NCI-H2029 (cell line): ENCODE measurements at regions not wholly inside any gene's neighbourhood (a gene's known extent, or its start where the extent isn't known, plus 50 kb on each side); places are given as distances from the start of the nearest gene placed in this dataset.

Source experiments
- DNase-seq: peaks from one replicate; lab custom pipeline; 2025; lab: John Stamatoyannopoulos, UW

DNA sequence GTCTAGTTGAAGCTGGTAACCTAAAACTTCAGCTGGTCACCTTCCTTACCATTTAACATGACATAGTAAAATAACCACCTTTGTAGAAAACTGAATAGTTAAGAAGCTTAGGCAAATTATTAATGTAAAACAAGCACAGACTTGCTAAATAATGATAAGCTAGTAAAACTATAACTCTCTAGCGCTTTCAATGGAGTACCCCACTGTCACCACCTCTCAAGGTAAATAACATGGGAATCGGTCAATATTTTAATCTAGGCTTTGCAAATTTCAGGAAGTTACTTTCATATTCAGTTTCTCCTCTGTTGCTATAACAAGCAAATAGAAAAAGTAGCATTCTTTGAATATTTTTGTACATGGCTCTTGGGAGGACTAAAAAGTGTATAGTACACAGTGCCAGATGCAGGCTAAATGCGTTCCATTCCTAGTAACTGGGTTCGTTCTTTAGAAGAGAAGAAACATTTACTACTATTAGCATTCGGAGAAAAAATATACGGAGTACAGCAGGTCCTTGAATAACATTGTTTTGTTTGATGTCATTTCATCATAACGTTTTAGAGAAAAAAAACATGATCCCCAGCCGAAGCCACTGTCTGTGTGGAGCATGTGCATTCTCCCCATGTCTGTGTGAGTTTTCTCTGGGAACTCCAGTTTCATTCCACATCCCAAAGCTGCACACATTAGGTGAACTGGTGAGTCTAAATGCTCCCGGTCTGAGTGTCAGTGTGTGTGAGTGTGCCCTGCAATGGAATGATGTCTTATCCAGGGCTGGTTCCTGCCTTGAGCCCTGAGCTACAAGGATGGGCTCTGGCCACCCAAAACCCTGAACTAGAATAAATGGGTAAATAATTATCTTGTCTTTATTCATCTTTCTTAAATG, 52.5 kb downstream of the EPRS1 start:
- DNase-seq, result no peak

DNA sequence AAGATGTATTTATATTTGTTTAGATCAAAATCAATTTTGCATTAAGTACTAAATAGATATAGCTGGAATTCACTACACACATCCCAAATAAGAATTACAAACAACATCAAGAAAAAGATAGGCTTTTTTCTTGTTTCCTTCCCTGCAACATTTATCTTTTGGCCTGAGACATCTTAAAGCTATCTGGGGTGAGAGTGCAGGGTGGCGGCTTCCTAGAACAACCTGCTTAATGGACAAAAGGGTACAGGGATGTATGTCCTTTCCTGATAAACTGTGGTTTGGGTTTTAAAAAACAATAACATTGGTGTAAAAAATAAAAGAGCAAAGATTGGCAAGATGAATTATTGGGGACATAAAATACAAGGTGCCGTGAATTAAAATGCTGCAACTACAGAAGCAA, 54.4 kb downstream of the EPRS1 start:
- no peak for DNase-seq

DNA sequence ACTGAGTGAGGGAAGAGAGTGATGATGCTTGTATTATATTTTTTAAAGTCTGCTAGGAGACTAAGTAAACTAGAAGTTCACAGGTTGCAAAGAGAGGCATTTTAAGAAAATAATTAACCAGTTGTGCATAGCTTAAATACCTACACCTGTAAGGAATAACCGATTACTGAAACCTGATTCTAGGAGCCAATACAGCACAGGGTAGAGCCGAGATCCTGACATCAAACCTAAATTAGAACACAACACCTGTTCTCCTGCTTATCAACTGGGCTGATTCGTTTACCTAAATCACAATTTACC, 54.8 kb downstream of the EPRS1 start:
- DNase-seq, result no peak

DNA sequence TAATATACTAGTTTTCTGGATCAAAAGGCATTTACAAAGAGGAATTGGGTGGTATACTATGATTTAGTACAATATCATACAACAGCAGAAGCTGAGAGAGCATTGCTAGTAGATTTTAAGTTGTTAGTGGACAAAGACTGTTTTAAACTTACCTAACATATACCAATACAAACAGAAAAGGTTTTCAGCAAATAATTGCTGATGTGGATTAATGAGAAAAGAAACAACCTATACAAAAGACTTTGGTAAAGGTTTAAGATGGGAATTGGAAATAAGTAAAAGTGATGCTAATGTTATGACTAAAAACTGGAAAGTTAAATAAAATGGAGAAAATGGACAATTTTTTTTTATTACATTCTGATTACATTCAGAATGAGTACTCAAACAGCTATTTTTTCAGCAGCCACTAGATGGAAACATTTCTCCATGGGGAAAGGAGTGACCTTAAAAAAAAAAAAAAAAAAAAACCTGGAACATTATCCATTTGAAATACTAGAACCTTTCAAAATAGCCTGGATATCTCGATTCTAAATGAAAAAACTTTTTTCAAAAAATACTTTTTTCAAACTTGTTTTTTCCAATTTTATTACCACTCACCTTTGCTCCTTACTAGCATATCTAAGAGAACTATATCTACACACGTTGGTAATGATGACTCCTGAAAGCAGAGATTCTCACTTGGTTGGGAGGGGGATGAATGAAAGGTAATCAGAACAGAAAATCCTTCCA, 55.4 kb downstream of the EPRS1 start:
- DNase-seq, result peak; percentile 2

DNA sequence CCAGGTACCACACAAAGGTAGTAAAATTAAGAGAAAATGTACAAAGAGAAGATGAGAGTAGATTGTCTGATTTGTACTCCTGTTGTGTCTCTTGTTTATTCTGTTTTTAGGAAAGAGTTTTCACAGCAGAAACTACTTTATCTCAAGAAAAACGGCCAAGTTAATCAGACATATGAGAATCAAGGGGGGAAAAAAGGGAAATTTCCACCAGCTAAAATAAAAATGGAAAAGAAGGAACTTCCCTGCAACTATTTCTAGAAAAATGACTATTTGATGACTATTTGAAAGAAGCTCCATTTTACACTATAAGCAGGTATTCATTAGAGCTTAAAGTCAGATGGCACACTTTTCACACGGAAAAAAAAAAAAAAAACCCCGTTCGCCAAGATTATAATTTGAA, 56.5 kb downstream of the EPRS1 start:
- DNase-seq, result no peak

DNA sequence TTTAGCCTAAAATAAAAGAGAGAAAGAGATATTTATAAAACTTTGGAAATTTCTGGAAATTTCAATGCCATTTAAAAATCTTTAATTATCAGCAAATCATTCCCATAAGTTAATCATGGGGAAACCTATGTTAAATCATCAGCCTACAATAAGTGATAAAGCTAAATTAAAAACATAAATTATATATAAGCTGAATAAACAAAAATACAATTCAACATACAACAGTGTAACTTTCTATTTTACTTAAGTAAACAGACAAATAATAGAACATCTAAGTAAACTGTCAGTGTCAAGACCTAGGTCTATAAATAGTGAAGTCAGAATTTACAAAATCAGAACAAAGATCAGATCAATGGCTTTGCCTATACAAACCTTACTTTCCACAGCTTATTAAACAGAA, 57.5 kb downstream of the EPRS1 start:
- no peak for DNase-seq

DNA sequence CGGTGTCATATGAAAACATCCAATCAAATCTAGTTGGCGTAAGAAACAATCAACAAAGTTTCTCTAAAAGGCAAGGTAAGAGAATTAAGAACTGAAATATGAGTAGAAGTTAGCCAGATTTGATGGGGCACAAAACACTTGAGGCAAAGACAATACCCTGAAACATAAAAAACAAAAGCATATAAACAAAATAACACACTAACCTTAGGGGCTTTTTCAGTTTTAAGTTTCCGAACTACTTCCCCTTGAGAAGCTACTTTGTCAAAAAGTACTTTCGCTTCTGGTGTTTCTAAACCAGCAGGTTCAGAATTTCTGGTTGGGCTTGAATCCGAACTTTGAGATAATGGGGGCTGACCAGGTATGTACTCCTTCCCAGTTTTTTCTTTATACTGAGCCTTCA, 57.9 kb downstream of the EPRS1 start:
- no peak for DNase-seq

DNA sequence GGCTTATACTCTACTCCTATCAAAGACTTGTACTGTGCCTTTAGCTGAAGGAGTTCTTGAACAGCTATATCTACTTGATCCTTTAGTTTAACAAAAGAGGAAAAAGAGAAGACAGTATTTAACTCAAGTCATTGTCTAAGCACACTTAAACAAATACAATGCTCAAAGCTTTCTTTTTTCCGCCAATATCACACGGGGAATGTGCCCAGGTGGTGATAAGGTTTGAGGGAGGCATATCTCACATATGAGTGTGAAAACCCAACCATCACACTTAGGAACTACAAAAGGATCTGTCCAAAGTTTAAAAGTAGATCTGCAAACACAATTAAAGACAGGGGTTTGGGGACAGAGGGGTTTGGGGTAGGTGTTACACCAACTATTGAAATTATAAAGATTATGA, 59.0 kb upstream of the SLC30A10 start:
- no peak for DNase-seq

DNA sequence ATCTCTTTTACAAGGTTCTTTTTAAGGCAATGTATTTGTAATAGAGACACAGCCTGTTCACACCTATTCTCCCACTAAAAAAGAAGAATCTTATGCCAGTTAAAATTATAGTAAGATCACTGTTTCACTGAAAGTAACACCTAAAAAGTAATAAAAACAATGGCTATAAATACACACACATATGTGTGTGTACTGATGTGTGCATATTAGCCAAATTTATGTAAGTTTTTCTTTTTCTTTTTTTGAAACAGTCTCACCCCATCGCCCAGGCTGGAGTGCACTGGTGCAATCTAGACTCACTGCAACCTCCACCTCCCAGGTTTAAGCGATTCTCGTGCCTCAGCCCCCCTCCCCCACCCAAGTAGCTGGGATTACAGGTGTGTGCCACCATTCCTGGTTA, 56.8 kb upstream of the SLC30A10 start:
- DNase-seq, result no peak
